Endothelial cell of umbilical vein (primary cell): ENCODE measurements at regions not wholly inside any gene's neighbourhood (a gene's known extent, or its start where the extent isn't known, plus 50 kb on each side); places are given as distances from the start of the nearest gene placed in this dataset.

Experiments
- BruUV-seq: library from RNA; stranded (reverse); fragments of 400-500 nt; replicated peaks from 2 replicates; lab custom pipeline; 2021; lab: Mats Ljungman, UMichigan
- CTCF ChIA-PET: fragments of 300-600, 350-600 bp; sonication (Branson Sonifier 250); formaldehyde crosslinking; loops from one replicate; lab custom pipeline; 2021; ENCODE audit warnings: antibody characterized with exemption, inconsistent platforms; lab: Charles Lee
- POLR2A ChIA-PET: fragments of 300-600, 350-600 bp; sonication (Branson Sonifier 250); formaldehyde crosslinking; loops from one replicate; lab custom pipeline; 2021; ENCODE audit warnings: antibody characterized with exemption, inconsistent platforms; lab: Charles Lee
- DNase-seq: peaks from one replicate; pipeline ENCODE4 v3.0.0-alpha.2; 2011; ENCODE audit warnings: low read depth, low spot score
- FAIRE-seq: peaks from 2 replicates; lab custom pipeline; 2011; peaks lifted over from hg19 to GRCh38; lab: Jason Lieb, UNC
- H2AFZ ChIP-seq: 2 replicates; pipeline ENCODE4 v1.6.0; 2012; ENCODE audit warnings: low read depth, low read length, control low read depth, inconsistent platforms
- H3K27ac ChIP-seq: 2 replicates; pipeline ENCODE4 v1.5.1; 2011; ENCODE audit warnings: low read depth, mild to moderate bottlenecking, control low read depth, low read length, moderate library complexity; ENCODE audit not compliant: insufficient read depth
- H3K27me3 ChIP-seq, 2 experiments: 2 replicates each; pipeline versions ENCODE4 v1.6.0 to v1.6.1; 2011; ENCODE audit warnings: low read length in 2 of 2, mixed read lengths in 1 of 2; ENCODE audit not compliant: control insufficient read depth in 2 of 2, insufficient read depth in 2 of 2
- H3K36me3 ChIP-seq, 2 experiments: 2 replicates in 1 of 2; 3 replicates in 1 of 2; pipeline ENCODE4 v1.5.1; 2011; ENCODE audit warnings: low read length in 2 of 2, mild to moderate bottlenecking in 1 of 2, moderate library complexity in 1 of 2; ENCODE audit not compliant: control insufficient read depth in 2 of 2, insufficient read depth in 2 of 2; ENCODE audit errors: extremely low read depth in 1 of 2
- H3K4me1 ChIP-seq: 3 replicates; pipeline ENCODE4 v1.5.1; 2011; ENCODE audit warnings: mild to moderate bottlenecking, low read length; ENCODE audit not compliant: control insufficient read depth, insufficient read depth; ENCODE audit errors: extremely low read depth
- H3K4me2 ChIP-seq: 2 replicates; pipeline ENCODE4 v1.6.1; 2011; ENCODE audit warnings: low read length, control low read depth, mixed read lengths; ENCODE audit not compliant: insufficient read depth
- H3K4me3 ChIP-seq, 3 experiments: fragments of 200-600 bp in 1 of 3; sonication (generic), shearing (Covaris generic) in 1 of 3; replicated peaks in 1 of 3; 2 replicates each; pipeline ENCODE4 v1.5.1; 2011 to 2016; ENCODE audit warnings: control low read depth in 3 of 3, low read length in 3 of 3, mild to moderate bottlenecking in 2 of 3, inconsistent platforms in 1 of 3, low read depth in 1 of 3, moderate library complexity in 1 of 3; ENCODE audit not compliant: insufficient read depth in 1 of 3
- H3K79me2 ChIP-seq: 2 replicates; pipeline ENCODE4 v1.6.0; 2012; ENCODE audit warnings: low read length, inconsistent platforms; ENCODE audit not compliant: control insufficient read depth, insufficient read depth
- H3K9ac ChIP-seq: replicated peaks from 2 replicates; pipeline ENCODE3; 2011; ENCODE audit warnings: low read length, control low read depth; ENCODE audit not compliant: insufficient read depth; ENCODE audit errors: extremely low read depth
- H3K9me1 ChIP-seq: replicated peaks from 3 replicates; pipeline ENCODE4 v1.6.0; 2011; ENCODE audit warnings: mild to moderate bottlenecking, low read length; ENCODE audit not compliant: control insufficient read depth, insufficient read depth; ENCODE audit errors: extremely low read depth
- H3K9me3 ChIP-seq: replicated peaks from 2 replicates; pipeline ENCODE4 v1.5.1; 2012; ENCODE audit warnings: low read length, inconsistent platforms; ENCODE audit not compliant: control insufficient read depth, insufficient read depth
- H4K20me1 ChIP-seq: replicated peaks from 2 replicates; pipeline ENCODE3; 2011; ENCODE audit warnings: mild to moderate bottlenecking, low read length; ENCODE audit not compliant: control insufficient read depth, insufficient read depth; ENCODE audit errors: extremely low read depth
- CTCF ChIP-seq, 2 donors: IDR thresholded peaks; 1 replicate in 1 of 2; 2 replicates in 1 of 2; pipeline ENCODE4 v1.5.1; 2011; ENCODE audit warnings: low read length in 2 of 2, mild to moderate bottlenecking in 2 of 2, moderate library complexity in 2 of 2, control low read depth in 1 of 2, inconsistent platforms in 1 of 2, low read depth in 1 of 2; ENCODE audit not compliant: insufficient read depth in 1 of 2; ENCODE audit errors: extremely low read depth in 1 of 2
- EZH2 ChIP-seq: IDR thresholded peaks from 2 replicates; pipeline ENCODE4 v1.6.1; 2012; ENCODE audit warnings: borderline replicate concordance, low read depth, mild to moderate bottlenecking, moderate library complexity, low read length, inconsistent platforms; ENCODE audit not compliant: severe bottlenecking
- FOS ChIP-seq: IDR thresholded peaks from 2 replicates; pipeline ENCODE4 v1.6.1; 2011; ENCODE audit warnings: mild to moderate bottlenecking, low read length, moderate library complexity, borderline replicate concordance; ENCODE audit not compliant: insufficient read depth
- GATA2 ChIP-seq: IDR thresholded peaks from 2 replicates; pipeline ENCODE4 v1.7.0; 2011; ENCODE audit warnings: low read depth, mild to moderate bottlenecking, moderate library complexity, mixed read lengths, low read length; ENCODE audit not compliant: insufficient read length, insufficient read depth
- JUN ChIP-seq: IDR thresholded peaks from 2 replicates; pipeline ENCODE4 v1.6.1; 2011; ENCODE audit warnings: borderline replicate concordance, low read depth; ENCODE audit not compliant: insufficient read length, insufficient read depth
- MAX ChIP-seq: IDR thresholded peaks from 2 replicates; pipeline ENCODE4 v1.6.1; 2011; ENCODE audit not compliant: insufficient read depth, insufficient read length
- MYC ChIP-seq: IDR thresholded peaks from one replicate; pipeline ENCODE4 v1.6.1; 2011; ENCODE audit warnings: mild to moderate bottlenecking, low read depth, low read length
- POLR2A ChIP-seq: IDR thresholded peaks from 2 replicates; pipeline ENCODE4 v1.6.1; 2012; ENCODE audit warnings: low read depth, mild to moderate bottlenecking, control low read depth, low read length
- POLR2AphosphoS5 ChIP-seq: IDR thresholded peaks from 2 replicates; pipeline ENCODE4 v1.6.1; 2012; ENCODE audit warnings: low read depth, mild to moderate bottlenecking, control low read depth, low read length, moderate library complexity; ENCODE audit not compliant: insufficient read depth
- dilution Hi-C: fragments of 300-500 bp; cut with MboI; formaldehyde crosslinking; loops from one replicate; pipeline ENCODE4 v1.15.0; 2019; ENCODE audit warnings: low sequenced_read_pairs; ENCODE audit not compliant: extremely low pct_ligation_motif_present
- intact Hi-C: fragments of 100-400 bp; cut with micrococcal nuclease; formaldehyde crosslinking; loops from one replicate; pipeline ENCODE4 v1.10.0; 2022

- Histone ChIP-seq H3K4me2 (no peak overlapping the region), H4K20me1 (no peaks in the 10 kb centered on the region), H2AFZ (no peak overlapping the region), H3K27ac (no peak overlapping the region), H3K9me3 (no peaks in the 10 kb centered on the region), H3K4me3 (no peak overlapping the region), H3K9me1 (no peaks in the 10 kb centered on the region), H3K79me2 (no peaks in the 10 kb centered on the region), H3K36me3 (no peaks in the 10 kb centered on the region), H3K9ac (no peak overlapping the region), H3K4me1 (no peaks in the 10 kb centered on the region), H3K27me3 (no peaks in the 10 kb centered on the region)
- BruUV-seq = no TSS peak
- POLR2A ChIA-PET = no interaction called here
- dilution Hi-C loops (no loop called here), intact Hi-C loops (no loop called here)
- no peak for DNase-seq
- FAIRE-seq = no peak
- TF ChIP-seq POLR2AphosphoS5 (no peak), POLR2A (no peak), CTCF (IDR thresholded peaks at IDR 0.05; ENCODE audit: extremely low read depth in 1 of 2, insufficient read depth in 1 of 2, low read depth in 1 of 2, low read length in 2 of 2) (no peak), MAX (no peak), FOS (no peak), MYC (no peak), JUN (no peak), EZH2 (no peak), GATA2 (no peak)
- CTCF ChIA-PET = no interaction called here
Observed at GRCh38 chr16:85205747-85206471, 93.6 kb upstream of the CIBAR2 start.
